HG02840 (cell line): ENCODE measurements at regions not wholly inside any gene's neighbourhood (a gene's known extent, or its start where the extent isn't known, plus 50 kb on each side); places are given as distances from the start of the nearest gene placed in this dataset.

Source experiments
- ATAC-seq: cut with Tn5 transposase; IDR thresholded peaks from one replicate; pipeline ENCODE4 v1.9.1; 2021; ENCODE audit warnings: mild to moderate bottlenecking, moderate library complexity, moderate number of reproducible peaks; ENCODE audit not compliant: unreplicated experiment, low FRiP score

DNA sequence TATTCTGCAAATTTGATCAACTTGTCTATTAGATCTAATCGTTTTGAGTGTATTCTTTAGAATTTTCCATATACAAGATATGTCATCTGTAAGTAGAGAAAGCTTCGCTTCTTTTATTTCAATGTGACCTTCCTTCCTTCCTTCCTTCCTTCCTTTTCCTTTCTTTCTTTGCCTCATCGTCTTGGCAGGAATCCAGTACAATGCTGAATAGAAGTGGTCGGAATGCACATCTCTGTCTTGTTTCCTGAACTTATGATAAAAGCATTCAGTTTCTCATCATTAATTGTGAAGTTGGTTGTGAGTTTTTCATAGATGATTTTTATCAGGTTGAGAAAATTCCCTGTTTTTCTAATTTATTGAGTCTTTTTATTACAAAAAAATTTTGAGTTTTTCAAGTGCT lies 300.7 kb upstream of the ZNF32 start:
- no peak for ATAC-seq

DNA sequence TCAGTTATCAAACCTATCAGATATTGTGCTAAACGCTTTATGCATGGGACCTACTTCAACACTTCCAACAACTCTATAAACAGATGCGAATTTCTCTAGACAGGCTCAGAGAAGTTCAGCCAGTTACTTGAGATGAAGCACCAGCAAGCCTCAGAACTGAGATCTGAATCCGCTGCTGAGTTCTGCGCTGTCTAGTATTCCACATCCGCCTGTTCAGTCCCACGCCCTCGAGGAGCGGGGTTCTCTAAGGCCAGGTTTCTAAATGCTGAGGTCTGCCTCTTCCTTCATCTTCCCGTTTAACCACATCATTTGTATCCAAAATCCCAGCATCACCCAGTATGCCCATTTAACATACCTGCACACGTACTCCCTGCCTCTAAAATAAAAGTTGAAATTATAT lies 297.8 kb upstream of the ZNF32 start:
- no peak for ATAC-seq

DNA sequence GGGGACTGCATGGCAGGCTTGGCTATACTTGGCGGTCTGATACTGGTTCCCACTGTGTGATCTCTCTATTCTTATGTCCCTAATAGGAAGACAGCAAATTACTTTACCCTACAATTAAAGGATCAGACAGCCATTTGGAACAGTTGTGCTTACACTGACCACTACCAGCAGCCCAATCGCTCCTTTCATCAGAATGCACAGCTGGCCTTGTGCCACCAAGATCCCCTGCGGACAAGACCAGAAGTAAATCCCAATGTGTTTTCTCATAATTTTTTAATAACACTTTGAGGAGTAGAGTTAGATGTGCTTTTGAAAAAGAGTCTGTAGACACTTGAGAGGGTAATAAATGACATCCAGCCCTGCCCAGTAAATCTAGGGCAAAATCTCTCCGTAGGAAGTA lies 297.2 kb upstream of the ZNF32 start:
- ATAC-seq: no peak

DNA sequence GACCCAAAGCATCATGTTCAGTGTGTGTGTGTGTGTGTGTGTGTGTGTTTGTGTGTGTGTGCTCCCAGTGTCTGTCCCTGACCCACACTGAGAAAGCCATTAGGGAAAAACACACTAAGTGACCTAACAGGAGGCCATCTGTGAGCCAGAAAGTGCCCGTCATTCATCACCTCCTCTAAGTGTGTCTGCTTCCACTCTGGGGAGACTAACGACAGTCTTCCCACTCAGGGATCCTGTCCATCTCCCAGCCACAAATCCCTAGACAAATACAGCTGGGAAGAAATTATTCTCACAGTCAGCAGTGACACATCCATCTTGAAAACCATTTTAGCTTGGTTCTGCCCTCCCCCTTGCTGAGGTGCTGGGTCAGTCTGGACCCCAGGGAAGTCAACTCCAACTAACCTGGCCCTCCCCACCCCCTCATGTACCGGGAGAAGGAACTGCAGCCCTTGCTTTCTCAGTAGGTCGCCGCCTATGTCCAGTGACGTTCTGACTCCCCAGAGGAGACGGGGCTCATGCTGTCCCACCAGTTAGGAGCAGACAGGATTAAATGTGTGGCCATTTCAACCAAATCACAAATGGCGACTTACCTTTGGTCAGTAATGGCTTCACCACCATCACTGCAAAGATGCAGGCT lies 296.5 kb upstream of the ZNF32 start:
- no peak for ATAC-seq

DNA sequence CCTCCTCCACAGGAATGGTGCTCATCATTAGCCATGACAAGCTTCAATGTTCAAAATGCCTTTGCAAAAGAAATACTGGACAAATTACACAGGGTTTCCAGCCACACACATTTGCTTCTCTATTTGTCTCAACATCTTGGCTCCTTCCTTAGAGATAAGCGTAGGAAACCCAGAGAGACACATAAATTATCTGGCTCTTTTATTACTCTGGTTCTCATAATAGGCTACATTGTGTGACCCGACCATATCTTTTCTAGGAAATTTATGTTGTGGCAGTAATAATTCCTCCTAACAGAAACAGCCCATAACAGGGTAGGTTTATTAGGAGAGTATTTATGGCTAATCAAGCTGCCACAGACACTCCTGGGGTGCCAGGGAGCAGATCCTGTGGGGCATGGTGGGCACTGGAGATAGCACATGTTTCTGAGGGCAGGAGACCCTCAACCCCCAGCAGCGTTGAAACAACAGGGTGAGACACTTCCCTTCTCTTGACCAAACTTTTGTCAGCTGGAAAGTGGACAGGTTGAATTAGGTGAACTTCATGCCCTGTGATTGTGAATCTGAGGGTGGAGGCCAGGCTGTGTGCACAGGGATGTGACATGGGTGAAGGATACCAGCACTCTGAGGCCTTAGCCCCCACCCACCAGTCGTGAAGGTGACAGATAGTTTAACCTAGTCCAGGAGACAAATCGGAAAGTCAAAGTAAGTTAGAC lies 295.9 kb upstream of the ZNF32 start:
- ATAC-seq: no peak

DNA sequence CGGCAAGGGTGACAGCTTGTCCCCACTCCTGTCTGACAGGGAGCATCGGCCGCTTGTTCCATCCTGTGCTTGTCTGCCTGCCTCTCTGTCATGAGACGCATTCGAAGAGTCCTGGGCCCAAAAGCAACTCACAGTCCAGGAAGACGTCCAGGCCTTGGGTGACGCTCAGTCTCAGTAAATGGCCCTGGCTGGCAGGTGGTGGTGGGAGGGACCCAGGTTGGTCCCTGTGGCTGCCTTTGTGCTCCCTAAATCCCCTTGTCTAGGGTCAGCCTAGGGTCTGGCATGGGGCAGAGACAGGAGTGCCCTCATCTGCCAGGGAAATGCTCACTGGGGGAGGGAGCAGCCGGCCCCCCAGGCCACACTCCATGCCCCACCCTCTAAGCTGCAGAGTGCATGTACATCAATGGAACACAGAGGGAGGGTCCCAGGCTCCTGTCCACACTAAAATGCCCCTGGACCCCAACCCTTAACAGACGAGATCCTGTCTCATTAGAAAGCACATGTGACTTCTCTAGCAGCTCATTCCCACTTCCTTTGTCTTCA lies 295.2 kb upstream of the ZNF32 start:
- ATAC-seq: no peak

DNA sequence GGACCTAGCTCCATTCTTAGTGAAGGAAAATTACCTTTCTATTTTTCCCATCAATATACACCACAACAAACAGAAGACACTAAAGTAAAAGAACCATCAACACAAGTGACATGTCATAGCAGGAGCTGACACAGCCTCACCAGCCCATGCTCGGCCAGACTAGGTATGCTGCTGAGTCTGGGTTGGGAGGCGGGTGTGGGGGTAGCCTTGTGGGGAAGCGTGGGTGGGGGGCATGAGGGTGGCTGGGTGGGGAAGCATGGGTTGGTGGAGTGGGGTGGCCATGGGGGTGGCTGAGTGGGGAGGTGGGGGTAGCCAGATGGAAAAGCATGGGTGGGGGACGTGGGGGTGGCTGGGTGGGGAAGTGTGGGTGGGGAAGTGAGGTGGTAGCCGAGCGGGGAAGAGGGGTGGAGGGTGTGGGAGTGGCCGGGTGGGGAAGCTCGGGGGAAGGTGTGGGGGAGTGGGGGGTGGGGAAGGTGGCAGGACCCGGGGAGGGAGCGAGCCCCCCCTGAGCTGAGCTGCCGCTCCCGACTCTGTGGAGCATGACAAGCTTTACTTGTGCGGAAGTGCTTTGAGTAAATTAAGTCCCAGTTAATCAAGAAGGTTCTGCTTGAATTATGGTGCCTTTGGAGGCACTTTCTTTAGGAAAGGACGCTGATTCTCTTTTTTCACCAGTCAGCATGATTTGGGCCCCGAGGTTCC lies 294.6 kb upstream of the ZNF32 start:
- ATAC-seq: no peak

DNA sequence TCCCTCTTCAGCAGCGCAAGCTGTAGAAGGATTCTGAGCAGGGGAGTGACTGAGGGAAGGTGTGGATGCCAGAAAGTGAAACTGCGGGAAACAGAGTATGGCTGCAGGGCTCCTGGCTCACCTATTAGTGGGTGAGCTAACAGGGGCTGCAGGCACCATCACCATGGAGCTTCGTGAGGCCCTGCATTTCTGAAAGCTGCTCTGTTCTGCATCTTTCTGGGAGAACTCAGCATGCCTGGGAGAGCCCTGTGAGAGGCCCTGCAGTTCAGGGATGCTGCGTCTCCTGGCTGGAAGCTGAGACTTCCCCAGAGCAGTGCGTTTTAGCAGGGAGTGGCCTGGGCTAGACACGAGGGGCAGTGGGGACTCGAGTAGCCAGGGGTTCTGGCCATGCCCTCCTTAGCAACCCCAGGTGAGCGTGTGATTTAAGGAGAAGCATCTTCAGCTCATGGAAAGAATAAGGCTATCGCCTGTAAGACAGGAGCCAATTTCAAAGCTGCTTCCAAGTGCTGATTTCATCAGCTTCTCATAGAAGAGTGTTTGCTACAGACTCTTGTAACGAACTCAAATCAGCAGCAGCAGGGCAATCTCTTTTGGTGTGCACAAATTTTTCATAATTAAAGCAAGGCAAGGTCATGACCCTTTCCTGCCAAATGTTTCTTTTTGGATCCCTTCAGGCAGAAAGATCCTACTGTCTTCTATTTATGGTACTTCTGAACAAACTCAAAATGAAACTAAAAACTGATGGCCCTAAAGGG lies 293.6 kb upstream of the ZNF32 start:
- ATAC-seq: no peak

DNA sequence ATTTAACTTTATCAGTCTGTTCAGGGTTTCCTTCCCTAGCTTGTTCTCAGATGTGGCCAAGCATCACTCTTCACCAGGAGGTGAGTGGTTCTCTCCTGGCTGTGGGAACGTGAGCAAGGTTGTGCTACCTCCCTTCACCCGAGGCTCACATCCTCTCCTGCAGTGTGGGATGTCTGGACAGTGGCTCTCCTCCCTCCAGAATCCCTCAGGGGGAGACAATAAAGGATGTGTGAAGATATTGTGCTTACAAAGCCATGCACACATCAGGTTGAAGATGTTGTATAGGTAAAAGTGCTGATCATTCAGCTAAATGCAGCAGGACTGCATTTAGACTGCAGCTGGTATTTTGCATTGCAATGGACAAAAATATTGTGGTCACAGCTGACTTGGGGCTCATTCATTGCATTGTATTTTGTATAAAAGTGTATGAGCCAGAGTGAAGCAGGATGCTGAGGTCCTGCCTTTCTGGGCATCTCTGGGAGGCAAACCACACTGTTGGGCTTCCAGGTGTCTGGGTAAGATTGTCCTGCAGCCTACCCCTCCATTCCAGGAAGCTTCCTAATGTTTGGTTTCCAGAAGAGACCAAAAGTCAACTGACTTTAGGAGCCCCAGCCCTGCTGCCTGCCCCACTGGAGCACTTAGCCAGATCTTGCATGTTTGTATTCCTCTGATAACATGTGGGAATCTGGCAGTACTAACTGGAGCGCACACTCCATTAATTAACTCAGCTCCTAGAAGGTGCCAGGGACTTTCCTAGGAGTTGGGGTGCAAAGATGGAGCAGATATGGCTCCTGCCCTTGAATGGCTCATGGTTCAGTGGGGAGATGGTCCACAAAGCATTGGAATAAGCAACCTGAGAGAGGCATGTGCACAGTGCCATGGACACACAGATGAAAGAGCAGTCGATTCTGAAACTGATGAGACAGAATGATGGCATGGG lies 292.5 kb upstream of the ZNF32 start:
- ATAC-seq: no peak

DNA sequence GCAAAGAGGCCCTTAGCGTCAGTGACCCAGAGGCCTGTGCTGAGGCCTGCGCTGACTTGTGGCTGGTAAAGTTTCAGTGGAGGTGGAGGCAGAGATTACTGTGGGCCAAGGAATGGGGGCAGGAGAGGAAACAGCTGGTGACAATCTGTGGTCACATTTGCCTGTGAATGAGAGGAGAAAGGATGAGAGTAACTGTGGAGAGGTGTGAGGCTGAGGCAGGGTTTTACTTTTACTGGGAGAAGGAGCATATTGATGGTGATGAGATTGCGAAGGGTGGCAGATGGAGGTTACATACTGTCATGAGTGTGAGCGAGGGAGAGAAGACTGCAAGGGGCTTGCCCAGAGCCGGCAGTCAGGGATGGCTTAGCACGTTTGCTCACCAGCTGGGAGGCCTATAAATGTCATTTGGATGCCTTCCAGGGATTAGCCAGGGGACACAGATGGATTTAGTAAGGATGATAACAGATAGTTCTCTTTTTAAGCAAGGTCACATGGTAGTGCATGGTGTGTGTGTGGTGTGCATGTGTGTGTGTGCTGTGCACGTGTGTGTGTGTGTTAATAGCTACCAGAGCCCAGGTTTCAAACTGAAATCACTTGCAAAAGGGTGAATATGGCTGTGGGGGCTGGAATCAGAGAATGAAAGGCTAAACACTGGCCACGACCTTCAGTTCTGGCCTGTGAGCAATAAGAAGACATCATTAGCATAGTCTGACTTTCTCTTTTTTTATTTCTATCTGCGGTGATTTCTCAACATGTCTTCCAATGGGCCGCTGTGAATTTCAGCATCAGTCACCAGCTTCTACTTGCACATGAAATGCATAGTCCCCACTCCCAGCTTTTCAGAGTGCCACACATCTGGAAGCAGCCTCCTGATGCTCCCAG lies 291.5 kb upstream of the ZNF32 start:
- ATAC-seq: no peak

DNA sequence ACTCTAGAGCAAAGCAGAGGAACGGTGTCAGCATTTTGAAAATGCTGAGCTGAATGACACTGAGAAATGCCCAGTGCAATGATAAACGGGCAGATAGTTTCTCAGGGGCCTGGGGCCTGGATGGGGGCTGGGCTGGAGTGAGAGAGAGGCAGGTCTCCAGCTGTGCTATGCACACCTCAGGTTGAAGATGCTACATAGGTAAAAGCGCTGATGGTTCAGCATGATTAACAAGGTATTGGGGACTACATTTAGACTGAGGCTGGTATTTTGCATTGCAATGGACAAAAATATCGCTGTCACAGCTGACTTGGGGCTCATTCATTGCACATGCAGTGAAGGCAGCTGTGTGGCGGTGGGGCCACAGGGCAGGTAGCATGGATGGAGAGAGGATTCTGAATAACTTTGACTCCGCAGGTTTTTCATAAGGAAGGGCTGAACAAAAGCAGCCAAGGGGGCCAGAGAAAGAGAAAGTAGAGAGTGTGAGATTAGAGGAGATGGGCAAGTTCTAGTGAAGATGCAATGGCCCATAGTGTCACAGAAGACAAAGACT lies 290.8 kb upstream of the ZNF32 start:
- ATAC-seq: no peak

DNA sequence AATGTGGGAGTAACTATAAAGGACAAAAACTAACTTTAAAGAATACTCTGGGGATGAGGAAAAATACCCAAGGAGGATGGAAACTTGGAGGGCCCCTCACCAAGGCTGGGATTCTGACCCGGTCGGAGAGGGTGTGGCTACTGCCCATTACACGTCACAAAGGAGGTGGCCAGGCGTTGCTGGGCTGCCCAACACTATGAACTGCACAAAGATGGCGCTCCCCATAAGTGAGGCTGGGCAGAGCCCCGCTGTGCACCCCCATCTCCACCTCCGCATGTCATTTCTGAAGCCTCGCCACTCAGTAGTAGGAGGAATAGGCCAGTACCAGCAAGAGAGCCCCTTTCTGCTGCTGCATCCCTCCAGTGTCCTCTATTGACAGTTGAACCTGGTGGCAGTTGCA lies 290.1 kb upstream of the ZNF32 start:
- no peak for ATAC-seq

DNA sequence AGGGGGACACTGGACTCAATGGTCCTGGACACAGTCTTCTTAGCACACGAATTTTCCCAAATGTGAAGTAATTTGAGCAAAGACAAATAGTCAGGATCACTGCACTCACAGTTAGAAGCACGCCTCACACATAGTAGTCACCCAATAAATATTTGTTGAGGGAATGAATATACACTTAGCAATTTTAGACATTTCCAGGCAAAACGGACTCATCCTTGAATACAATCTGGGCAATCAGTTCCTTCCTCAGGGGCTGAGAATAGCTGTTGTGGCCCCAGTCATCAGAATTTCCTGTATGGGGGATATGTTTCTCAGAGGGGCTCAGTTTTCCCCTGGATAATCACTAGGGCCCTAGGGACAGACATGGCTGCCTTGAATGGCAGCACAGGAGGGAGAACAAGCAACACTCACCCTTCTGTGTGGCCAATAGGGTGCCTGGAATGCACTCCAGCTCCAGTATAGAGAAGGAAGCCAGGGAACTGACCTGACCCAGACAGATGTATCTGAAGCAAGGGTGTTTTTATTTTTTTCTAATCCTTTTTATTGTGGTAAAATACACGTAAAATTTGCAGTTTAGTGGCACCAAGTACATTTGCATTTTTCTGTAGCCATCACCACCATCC lies 282.7 kb upstream of the ZNF32 start:
- ATAC-seq: no peak

DNA sequence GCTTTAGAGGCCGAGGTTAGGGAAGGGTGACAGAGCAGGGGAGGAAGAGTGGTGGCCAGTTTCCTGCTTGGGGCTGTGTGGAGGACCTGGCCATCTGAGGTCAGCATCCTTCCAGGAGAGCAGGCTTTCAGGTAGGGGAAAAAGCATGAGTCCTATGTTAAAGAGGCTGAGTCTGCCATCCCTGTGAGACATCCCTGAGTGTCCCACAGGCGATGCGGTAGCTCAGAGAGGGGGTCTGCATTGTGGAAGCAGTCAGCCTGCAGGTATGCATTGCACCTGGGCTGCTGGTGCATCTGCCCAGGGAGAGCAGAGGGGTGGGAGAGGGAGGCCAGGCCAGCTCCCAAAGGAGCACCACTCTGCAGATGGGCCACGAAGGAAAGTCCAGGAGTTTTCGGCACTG lies 282.1 kb upstream of the ZNF32 start:
- no peak for ATAC-seq

DNA sequence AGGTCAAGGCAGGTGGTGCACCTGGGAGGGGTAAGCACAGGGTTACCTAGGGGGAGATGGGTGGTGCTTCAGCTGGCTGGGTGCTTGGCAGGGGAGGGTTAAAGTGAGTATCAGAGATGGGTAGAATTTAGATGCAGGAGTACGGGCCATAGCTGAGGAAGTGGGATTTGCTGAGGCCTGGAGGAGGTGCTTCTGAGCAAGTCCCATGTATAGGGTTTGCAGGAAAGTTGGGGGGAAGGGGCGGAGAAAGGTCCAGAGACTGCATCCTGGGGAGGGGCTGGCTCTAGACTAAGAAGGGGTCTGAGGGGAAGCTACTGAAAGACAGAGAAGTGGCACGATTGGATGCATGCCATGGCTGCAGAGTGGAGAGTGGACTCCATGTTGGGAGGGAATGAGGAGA lies 281.6 kb upstream of the ZNF32 start:
- ATAC-seq: no peak

DNA sequence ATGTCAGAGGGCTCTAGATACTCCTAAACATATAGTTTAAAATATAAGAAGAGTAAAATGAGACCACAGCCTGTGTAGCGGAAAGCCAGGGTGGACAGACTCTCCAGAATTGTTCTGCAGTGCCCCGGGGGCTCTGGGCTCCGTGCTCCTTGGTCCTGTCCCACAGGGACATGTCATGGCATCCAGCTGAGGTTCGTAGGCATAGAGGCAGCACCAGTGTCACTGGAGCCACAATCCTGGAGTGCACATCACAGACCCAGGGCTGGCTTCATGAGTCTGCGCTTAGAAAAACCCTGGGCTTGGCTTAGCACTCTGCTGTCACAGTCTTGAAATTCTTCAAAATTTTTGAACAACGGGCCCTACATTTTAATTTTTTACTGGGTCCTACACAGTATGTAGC lies 280.4 kb upstream of the ZNF32 start:
- ATAC-seq: no peak

DNA sequence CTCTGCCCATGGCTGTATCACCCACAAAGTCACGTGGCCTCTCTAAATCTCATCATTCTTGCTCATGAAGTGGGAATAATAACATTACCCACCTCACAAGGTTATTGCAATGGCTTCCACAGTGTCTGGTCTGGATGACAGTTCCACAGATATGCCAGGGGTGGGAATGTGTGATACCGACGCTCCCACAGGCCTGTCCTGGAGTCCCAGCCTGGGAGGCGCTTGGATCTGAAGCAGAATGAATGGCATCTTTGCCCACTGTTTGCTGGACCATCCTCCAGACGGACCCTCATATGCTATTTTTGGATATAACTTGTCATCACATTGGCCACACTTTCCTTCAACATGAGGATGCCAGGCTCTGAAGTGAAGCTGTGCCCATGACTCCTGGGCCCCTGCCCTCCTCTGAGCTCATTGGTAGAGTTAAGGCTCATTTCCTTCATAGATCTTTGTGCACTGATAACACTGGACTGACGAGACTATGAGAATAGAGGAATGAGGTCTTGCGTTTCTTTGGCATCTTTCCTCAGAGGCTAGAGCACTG lies 279.8 kb upstream of the ZNF32 start:
- ATAC-seq: no peak

DNA sequence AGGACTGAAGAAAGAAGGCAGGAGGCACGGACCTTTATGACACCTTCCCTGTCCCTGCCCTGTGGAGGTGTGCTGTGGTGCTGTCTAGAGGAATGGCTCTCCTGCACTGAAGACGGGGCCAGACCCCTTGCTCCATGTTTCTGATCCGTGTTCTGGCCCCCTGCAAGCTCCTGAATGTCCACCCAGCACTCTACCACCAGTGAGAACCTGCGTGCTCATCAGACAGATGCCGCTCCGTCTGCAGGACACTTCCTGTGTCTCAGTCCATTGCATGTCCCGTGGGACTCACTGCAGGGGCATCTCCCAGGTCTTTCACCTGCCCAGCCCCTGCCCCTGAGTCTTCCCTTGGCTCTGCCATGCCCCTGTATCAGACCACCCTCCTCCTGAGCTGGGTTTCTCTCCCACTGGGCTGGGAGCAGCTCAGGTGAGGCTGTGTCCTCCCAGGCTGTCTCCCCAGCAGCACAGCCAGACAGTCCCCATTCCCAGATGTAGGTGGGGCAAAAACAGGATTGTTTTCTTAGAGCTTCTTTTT lies 278.3 kb upstream of the ZNF32 start:
- no peak for ATAC-seq
